ENCODE measurements at regions not wholly inside any gene's neighbourhood (a gene's known extent, or its start where the extent isn't known, plus 50 kb on each side); places are given as distances from the start of the nearest gene placed in this dataset.

DNA sequence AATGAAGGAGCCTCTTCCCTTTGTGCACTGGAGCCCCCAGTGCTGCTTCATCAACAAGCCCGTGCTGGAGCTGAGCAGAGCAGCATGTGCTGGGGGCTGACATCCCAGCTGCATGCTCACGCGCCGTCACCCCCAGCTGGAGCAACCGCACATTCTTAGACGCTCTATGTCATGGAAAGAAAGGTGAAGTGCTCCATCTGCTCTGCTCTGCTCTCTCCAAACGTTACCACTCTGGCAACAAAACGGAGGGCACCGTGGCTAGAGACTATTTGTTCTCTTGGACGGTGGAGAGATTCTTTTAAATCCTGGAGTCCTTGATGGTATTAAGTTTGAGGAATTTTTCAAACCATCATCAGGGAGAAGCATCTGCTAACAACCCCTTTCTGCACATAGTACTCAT lies 208.4 kb downstream of the C12orf75 start:
- H3K9me3 ChIP-seq (ENCODE audit: control insufficient read depth, low read length, poor library complexity, severe bottlenecking), result no peaks in the 10 kb centered on the region
- H3K4me1 Mint-ChIP-seq, result no peaks in the 10 kb centered on the region
- DNase-seq, result no peak
- H3K4me3 Mint-ChIP-seq, result no peak overlapping the region
- H3K36me3 Mint-ChIP-seq (ENCODE audit: low read depth), result no peaks in the 10 kb centered on the region
- no peaks in the 10 kb centered on the region for H3K27me3 Mint-ChIP-seq
- no peak overlapping the region for H3K27ac Mint-ChIP-seq
- ATAC-seq, result no peak

DNA sequence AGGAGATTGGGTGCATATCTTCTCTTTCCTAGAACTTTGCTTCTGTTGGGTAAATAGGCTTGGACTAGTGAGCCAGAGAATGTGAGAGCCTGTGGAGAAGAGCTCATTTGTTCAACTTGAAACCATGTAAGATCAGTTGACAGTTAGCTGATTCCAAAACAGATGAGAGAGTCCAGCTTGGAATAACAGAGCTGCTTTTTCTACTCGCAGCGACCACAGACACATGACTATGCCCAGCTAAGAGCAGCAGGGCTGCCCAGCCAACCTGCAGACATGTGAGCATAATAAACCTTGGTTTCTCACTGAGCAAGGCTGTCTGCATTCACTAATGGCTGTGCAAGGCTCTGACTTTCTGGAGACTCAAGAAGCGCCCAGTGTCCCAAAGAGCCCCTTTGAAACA lies 209.2 kb downstream of the C12orf75 start:
- no peaks in the 10 kb centered on the region for H3K4me1 Mint-ChIP-seq
- H3K4me3 Mint-ChIP-seq, result no peak overlapping the region
- H3K9me3 ChIP-seq (ENCODE audit: control insufficient read depth, low read length, poor library complexity, severe bottlenecking), result no peaks in the 10 kb centered on the region
- H3K27me3 Mint-ChIP-seq, result no peaks in the 10 kb centered on the region
- H3K27ac Mint-ChIP-seq, result no peak overlapping the region
- ATAC-seq (no peak), DNase-seq (no peak)
- no peaks in the 10 kb centered on the region for H3K36me3 Mint-ChIP-seq (ENCODE audit: low read depth)

DNA sequence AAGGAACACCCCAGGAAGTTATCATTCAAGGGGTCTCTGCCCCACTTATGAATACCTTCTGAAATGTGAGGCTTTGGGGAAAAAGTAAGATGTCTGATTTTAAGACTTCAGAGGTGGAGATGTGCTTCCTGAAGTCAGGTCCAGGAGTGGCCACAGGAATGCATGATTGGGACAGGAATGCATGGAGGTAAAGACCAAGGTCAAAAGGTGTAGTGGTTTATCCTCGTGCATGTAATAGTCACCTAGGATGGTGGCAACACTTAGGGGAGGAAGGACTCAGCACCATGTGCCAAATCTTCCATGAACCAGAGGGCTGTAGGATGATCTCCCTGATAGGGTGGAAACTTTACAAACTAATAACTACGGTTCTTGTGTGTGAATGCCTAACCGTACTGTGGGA lies 217.3 kb downstream of the C12orf75 start:
- H3K4me1 Mint-ChIP-seq, result no peaks in the 10 kb centered on the region
- no peaks in the 10 kb centered on the region for H3K27me3 Mint-ChIP-seq
- DNase-seq (no peak), ATAC-seq (no peak)
- H3K27ac Mint-ChIP-seq, result no peak overlapping the region
- peaks cover 2% of the 10 kb centered on the region for H3K9me3 ChIP-seq (ENCODE audit: control insufficient read depth, low read length, poor library complexity, severe bottlenecking)
- no peak overlapping the region for H3K4me3 Mint-ChIP-seq
- H3K36me3 Mint-ChIP-seq (ENCODE audit: low read depth), result no peaks in the 10 kb centered on the region

DNA sequence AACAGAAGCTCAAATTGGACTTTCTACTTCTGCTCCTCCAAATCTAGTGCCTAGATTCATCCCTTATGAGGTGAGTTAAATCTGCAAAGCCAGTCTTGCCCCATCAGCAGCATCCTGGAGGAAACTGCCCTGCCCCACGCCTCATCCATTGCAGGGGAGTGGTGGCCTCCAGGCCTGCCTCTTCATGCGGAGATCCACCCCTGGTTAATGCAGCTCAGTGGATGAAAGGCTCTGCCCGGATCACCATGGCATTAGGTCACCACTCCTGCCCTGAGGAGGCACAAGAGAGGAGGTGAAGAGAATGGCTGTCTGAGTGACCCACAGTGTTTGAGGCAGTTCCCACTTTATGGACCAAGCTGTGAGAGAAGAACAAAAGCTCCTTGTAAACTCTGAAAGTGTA lies 218.1 kb downstream of the C12orf75 start:
- no peaks in the 10 kb centered on the region for H3K4me1 Mint-ChIP-seq

DNA sequence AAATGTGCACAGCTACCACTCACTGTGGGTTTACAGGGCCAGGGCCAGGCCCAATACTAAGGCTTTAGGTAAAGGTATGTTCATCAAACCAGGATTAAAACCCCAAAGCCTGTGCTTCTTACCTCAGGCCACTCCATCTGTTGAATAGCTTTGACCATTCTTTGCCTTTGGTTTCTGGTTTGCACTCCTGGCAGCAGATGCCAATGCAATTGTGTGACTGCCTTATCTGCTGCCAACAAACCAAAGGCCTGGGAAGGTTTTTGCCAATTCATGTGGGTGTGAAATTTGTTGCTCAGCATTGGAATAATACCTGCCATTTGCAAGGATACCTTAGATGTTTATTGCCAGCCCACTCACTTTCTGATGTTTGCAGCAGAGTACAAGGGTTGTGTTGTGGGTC lies 221.6 kb downstream of the C12orf75 start:
- DNase-seq, result no peak
- ATAC-seq, result no peak
- Mint-ChIP-seq H3K27ac (no peak overlapping the region), H3K4me1 (no peaks in the 10 kb centered on the region), H3K4me3 (no peak overlapping the region), H3K27me3 (no peaks in the 10 kb centered on the region), H3K36me3 (ENCODE audit: low read depth) (no peaks in the 10 kb centered on the region)
- peaks cover 2% of the 10 kb centered on the region for H3K9me3 ChIP-seq (ENCODE audit: control insufficient read depth, low read length, poor library complexity, severe bottlenecking)

More for the DNA sequence above, 218.1 kb downstream of the C12orf75 start:
- Mint-ChIP-seq H3K27ac (no peak overlapping the region), H3K4me3 (no peak overlapping the region), H3K36me3 (ENCODE audit: low read depth) (no peaks in the 10 kb centered on the region), H3K27me3 (no peaks in the 10 kb centered on the region)
- H3K9me3 ChIP-seq (ENCODE audit: control insufficient read depth, low read length, poor library complexity, severe bottlenecking), result peaks cover 2% of the 10 kb centered on the region
- DNase-seq (no peak), ATAC-seq (no peak)

DNA sequence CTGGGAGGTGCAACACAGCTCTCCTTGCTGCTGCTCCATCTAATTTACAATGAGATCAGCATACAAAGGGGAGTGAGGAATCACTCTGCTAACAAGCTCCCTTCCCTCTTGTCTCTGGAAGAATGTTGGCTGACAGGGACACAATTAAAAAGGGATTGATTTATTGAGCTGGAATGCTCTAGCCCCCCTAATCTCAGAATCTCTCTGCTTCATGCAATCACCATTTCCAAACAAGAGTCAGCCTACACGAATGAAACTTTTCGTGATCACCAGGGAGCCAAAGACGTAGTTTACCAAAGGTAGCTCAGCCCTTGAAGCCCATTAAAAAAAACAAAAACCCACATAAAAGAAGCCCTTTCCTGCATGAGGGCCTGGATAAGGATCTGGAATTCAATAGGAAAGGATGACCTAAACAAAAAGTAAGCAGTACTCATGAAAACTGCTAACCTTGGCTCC lies 223.8 kb downstream of the C12orf75 start:
- Mint-ChIP-seq H3K4me1 (no peaks in the 10 kb centered on the region), H3K27me3 (peaks cover 7% of the 10 kb centered on the region), H3K4me3 (no peak overlapping the region), H3K27ac (no peak overlapping the region), H3K36me3 (ENCODE audit: low read depth) (no peaks in the 10 kb centered on the region)
- ATAC-seq (no peak), DNase-seq (no peak)
- peaks cover 2% of the 10 kb centered on the region for H3K9me3 ChIP-seq (ENCODE audit: control insufficient read depth, low read length, poor library complexity, severe bottlenecking)

DNA sequence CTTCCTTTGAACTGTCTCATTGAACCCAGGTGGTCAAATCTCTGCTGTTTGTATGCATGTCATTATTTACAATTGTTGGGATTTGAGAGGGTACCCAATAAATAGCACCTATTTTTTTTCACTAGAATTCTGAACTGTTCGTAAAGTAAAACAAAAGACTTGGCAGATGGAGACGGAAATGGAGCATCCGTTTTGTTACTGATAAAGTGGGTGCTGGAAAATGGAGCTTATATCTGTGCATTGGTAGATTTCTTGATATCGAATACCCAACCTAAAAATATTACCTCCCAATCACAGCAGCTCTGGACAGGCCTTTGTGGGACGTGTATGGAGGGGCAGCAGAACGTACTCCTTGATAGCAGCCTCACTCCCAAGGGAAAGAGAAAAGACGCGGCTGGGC lies 224.4 kb downstream of the C12orf75 start:
- no peaks in the 10 kb centered on the region for H3K36me3 Mint-ChIP-seq (ENCODE audit: low read depth)

DNA sequence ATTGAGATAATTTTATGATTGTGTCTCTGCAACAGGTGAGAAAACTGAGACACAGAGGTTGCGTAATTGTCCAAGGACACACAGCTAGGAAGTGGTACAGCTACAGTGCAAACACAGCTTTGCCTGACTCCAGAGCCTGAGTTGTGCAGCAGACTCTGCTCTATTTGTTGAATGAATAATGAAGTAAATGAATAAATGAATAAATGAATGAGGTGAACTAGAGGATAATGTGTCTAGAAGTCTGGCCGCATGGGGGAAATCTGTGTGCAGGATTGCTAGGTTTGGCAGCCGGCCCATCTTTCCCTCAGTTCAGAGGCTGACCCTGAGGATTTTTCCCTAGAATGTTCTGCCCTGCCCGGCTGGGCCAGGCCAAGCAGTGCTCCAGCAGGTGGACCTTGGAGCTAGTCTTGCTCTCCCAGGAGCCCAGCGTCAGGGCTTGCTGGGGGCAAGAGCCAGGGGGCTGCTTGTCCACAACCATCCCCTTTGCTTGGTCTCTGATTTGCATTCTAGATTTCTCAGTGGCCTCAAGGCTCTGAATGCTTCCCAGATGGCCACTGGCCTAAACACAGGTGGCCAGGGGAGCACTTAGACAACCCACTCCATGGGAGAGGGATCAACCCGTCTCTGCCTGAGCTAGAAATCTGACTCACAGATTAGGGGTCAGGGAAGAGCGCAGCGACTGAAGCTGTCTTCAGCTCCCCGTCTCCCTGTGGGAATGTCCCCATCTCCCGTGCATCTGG lies 225.2 kb downstream of the C12orf75 start:
- ATAC-seq, result no peak
- Mint-ChIP-seq H3K27me3 (peaks cover 16% of the 10 kb centered on the region), H3K27ac (no peak overlapping the region)

More for the DNA sequence above, 224.4 kb downstream of the C12orf75 start:
- Mint-ChIP-seq H3K27me3 (peaks cover 7% of the 10 kb centered on the region), H3K27ac (no peak overlapping the region), H3K4me3 (no peak overlapping the region), H3K4me1 (no peaks in the 10 kb centered on the region)
- ATAC-seq (no peak), DNase-seq (no peak)
- peaks cover 2% of the 10 kb centered on the region for H3K9me3 ChIP-seq (ENCODE audit: control insufficient read depth, low read length, poor library complexity, severe bottlenecking)

DNA sequence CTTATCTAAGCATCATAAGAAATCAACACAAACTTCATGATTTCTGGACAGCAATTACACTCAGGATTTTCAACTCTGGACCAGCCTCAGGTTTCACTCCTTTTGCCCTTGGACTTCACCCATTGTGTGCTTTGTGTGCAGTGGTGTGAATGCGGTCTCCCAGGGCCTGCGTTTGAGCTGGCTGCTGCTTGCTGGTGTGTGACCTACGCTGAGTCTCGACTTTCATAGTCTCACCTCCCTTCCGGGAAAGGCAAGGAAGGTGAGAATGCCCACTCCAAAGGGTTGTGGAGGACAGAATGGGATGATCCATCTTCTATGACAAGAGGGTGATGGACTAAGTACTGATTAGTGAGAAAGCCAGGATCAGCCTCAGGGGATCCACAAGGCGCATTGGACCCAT lies 228.8 kb downstream of the C12orf75 start:
- H3K27ac Mint-ChIP-seq, result no peak overlapping the region
- H3K9me3 ChIP-seq (ENCODE audit: control insufficient read depth, low read length, poor library complexity, severe bottlenecking), result no peaks in the 10 kb centered on the region
- peaks cover 19% of the 10 kb centered on the region for H3K27me3 Mint-ChIP-seq
- peaks cover 2% of the 10 kb centered on the region for H3K36me3 Mint-ChIP-seq (ENCODE audit: low read depth)
- no peak overlapping the region for H3K4me3 Mint-ChIP-seq
- no peaks in the 10 kb centered on the region for H3K4me1 Mint-ChIP-seq
- no peak for ATAC-seq
- no peak for DNase-seq

More for the DNA sequence above, 225.2 kb downstream of the C12orf75 start:
- DNase-seq, result no peak
- Mint-ChIP-seq H3K4me3 (no peak overlapping the region), H3K36me3 (ENCODE audit: low read depth) (no peaks in the 10 kb centered on the region), H3K4me1 (no peaks in the 10 kb centered on the region)
- H3K9me3 ChIP-seq (ENCODE audit: control insufficient read depth, low read length, poor library complexity, severe bottlenecking), result peaks cover 2% of the 10 kb centered on the region

DNA sequence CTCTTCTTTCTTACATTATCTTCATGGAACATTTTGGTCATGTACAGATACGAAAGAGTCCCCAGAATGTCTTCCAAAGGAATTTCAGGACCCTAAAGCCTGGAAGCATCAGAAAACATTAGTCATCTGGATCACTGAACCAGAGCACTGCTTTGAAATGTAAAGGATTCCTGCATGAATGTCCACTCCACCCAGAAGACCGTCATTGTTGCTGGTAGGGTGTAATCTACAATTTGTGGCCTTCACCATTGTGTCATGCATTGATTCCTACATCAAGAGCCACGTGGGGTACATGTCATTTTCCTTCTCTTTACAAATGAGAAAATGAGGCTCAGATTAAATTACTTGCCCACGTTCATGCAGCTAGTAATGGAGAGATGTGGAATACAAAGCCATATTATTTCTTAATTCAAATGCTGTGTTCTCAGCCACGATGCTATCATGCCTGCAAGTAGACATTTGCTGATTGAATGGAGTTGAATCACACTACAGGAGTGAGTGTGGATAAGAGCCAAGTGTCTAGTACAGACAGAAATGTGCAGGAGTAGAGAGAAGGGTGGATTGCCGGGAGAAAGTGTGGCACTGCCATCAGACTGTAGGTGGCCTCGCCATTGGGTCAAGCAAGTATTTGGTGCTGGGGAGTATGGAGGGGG lies 231.2 kb downstream of the C12orf75 start:
- ATAC-seq (no peak), DNase-seq (no peak)
- Mint-ChIP-seq H3K27me3 (peaks cover 19% of the 10 kb centered on the region), H3K27ac (no peak overlapping the region), H3K4me1 (no peaks in the 10 kb centered on the region), H3K4me3 (no peak overlapping the region), H3K36me3 (ENCODE audit: low read depth) (peaks cover 2% of the 10 kb centered on the region)
- H3K9me3 ChIP-seq (ENCODE audit: control insufficient read depth, low read length, poor library complexity, severe bottlenecking), result no peaks in the 10 kb centered on the region

DNA sequence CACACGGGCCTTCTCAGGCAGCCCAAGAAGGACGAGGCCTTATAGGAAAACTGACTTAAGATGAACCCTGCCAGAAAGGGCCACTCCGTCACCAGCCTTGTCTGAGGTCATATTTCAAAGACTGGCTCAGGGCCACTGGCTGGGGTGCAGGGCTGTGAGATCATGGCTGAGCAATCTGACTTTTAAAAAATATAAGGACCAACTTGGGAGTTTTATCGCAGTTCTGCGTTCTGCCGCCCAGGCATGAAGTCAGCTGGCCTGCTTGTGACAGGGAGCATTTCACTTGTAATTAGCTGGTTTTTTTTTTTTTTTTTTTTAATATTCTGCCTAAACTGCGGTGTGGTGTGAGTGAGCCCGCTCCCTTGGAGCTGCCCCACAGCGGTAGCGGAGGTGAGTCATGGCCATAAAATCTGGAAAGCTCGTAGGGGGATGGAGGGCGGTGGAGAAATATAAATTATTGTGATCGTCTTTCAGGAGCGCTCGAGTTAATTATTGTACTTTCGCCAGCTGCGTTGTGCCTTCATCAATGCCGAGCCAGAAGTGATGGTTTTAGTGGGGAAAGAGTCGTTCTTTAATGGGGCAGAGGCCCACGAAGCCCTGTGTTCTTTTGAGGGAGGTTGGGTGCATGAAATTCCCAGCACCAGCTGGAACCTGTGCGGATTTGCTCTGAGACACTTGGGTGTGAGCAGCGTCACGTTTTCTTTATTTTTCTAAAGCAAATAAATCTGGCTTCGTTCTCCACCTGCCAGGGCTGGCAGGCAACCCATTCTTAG lies 231.9 kb downstream of the C12orf75 start:
- Mint-ChIP-seq H3K4me3 (no peak overlapping the region), H3K36me3 (ENCODE audit: low read depth) (peaks cover 2% of the 10 kb centered on the region), H3K27me3 (peaks cover 21% of the 10 kb centered on the region), H3K27ac (no peak overlapping the region), H3K4me1 (no peaks in the 10 kb centered on the region)
- DNase-seq, result no peak
- H3K9me3 ChIP-seq (ENCODE audit: control insufficient read depth, low read length, poor library complexity, severe bottlenecking), result no peaks in the 10 kb centered on the region
- ATAC-seq, result no peak

DNA sequence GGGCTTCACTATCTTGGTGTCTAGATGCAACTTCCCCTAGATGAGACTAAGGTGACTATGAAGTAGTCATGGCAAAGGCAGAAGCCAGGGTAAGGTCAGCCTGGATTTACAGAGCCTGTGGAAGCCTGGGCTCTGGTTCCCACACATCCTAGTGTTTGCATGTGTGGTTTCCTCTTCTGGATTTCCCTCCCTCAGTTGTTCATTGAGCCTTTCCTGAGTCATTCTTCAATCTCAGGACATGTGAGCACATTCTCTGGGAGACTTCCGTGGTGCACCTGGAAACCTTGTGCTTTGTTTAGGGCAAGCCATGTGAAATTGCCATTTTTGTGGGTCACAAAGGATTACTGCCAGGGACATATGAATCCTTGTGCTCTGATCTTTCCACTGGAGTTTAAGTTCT lies 236.6 kb downstream of the C12orf75 start:
- Mint-ChIP-seq H3K36me3 (ENCODE audit: low read depth) (no peaks in the 10 kb centered on the region), H3K4me3 (no peak overlapping the region), H3K27me3 (peaks cover 15% of the 10 kb centered on the region), H3K4me1 (no peaks in the 10 kb centered on the region), H3K27ac (no peak overlapping the region)
- no peak for ATAC-seq
- no peaks in the 10 kb centered on the region for H3K9me3 ChIP-seq (ENCODE audit: control insufficient read depth, low read length, poor library complexity, severe bottlenecking)
- DNase-seq, result no peak

DNA sequence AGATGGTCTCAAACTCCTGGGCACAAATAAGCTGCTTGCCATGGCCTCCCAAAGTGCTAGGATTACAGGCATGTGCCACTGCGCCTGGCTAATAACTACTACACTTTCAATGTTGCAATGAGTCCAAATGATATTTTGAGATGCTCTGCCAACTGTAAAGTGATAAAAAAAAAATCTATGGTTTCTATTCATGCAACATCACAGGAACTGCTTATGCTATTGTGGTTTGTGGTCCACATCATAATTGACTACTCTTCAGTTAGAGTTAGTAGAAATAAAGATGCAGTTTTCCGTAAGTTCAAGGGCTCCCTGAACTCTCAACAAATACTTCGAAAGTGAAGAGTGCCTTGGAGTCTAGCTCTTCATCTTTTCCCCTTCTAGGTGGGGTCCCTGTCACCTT lies 239.4 kb downstream of the C12orf75 start:
- no peak overlapping the region for H3K4me3 Mint-ChIP-seq
- DNase-seq (no peak), ATAC-seq (no peak)
- no peaks in the 10 kb centered on the region for H3K4me1 Mint-ChIP-seq
- no peak overlapping the region for H3K27ac Mint-ChIP-seq
- H3K36me3 Mint-ChIP-seq (ENCODE audit: low read depth), result no peaks in the 10 kb centered on the region
- peaks cover 15% of the 10 kb centered on the region for H3K27me3 Mint-ChIP-seq
- no peaks in the 10 kb centered on the region for H3K9me3 ChIP-seq (ENCODE audit: control insufficient read depth, low read length, poor library complexity, severe bottlenecking)
